ENCODE measurements at regions not wholly inside any gene's neighbourhood (a gene's known extent, or its start where the extent isn't known, plus 50 kb on each side); places are given as distances from the start of the nearest gene placed in this dataset.

GRCh38 chr6:28585335-28585734 lies 59.7 kb downstream of the GPX5 start:
- Histone ChIP-seq H3K9me3 (ENCODE audit: low read depth, low read length) (no peaks in the 10 kb centered on the region), H3K4me3 (ENCODE audit: low read length) (no peak overlapping the region), H3K4me1 (ENCODE audit: insufficient read depth, low read length) (peaks cover 19% of the 10 kb centered on the region), H3K27me3 (ENCODE audit: insufficient read depth, low read length) (peaks cover 70% of the 10 kb centered on the region)

GRCh38 chr6:28586324-28586723 lies 60.6 kb downstream of the GPX5 start:
- Histone ChIP-seq H3K27me3 (ENCODE audit: insufficient read depth, low read length) (peaks cover 80% of the 10 kb centered on the region), H3K9me3 (ENCODE audit: low read depth, low read length) (no peaks in the 10 kb centered on the region), H3K4me3 (ENCODE audit: low read length) (no peak overlapping the region), H3K4me1 (ENCODE audit: insufficient read depth, low read length) (peaks cover 19% of the 10 kb centered on the region)

- Histone ChIP-seq H3K27me3 (ENCODE audit: insufficient read depth, low read length) (peaks cover 89% of the 10 kb centered on the region), H3K9me3 (ENCODE audit: low read depth, low read length) (no peaks in the 10 kb centered on the region), H3K4me3 (ENCODE audit: low read length) (peak overlapping the region; percentile 21), H3K4me1 (ENCODE audit: insufficient read depth, low read length) (peaks cover 19% of the 10 kb centered on the region)
These were observed 61.5 kb downstream of the GPX5 start for GRCh38 chr6:28586962-28587745.

GRCh38 chr6:28587746-28588075 lies 62.0 kb downstream of the GPX5 start:
- H3K9me3 ChIP-seq (ENCODE audit: low read depth, low read length), result no peaks in the 10 kb centered on the region
- H3K4me3 ChIP-seq (ENCODE audit: low read length), result peak overlapping the region; percentile 21
- H3K27me3 ChIP-seq (ENCODE audit: insufficient read depth, low read length), result peaks cover 94% of the 10 kb centered on the region
- peaks cover 19% of the 10 kb centered on the region for H3K4me1 ChIP-seq (ENCODE audit: insufficient read depth, low read length)

GRCh38 chr6:28588666-28589065 lies 63.0 kb downstream of the GPX5 start:
- peaks cover 19% of the 10 kb centered on the region for H3K4me1 ChIP-seq (ENCODE audit: insufficient read depth, low read length)
- no peak overlapping the region for H3K4me3 ChIP-seq (ENCODE audit: low read length)
- no peaks in the 10 kb centered on the region for H3K9me3 ChIP-seq (ENCODE audit: low read depth, low read length)
- H3K27me3 ChIP-seq (ENCODE audit: insufficient read depth, low read length), result peaks cover 95% of the 10 kb centered on the region

- H3K4me1 ChIP-seq (ENCODE audit: insufficient read depth, low read length), result peaks cover 19% of the 10 kb centered on the region
- no peaks in the 10 kb centered on the region for H3K9me3 ChIP-seq (ENCODE audit: low read depth, low read length)
- H3K27me3 ChIP-seq (ENCODE audit: insufficient read depth, low read length), result peaks cover 94% of the 10 kb centered on the region
- no peak overlapping the region for H3K4me3 ChIP-seq (ENCODE audit: low read length)
These were observed 63.7 kb downstream of the GPX5 start for GRCh38 chr6:28589234-28589956.

- Histone ChIP-seq H3K27me3 (ENCODE audit: insufficient read depth, low read length) (peaks cover 93% of the 10 kb centered on the region), H3K4me1 (ENCODE audit: insufficient read depth, low read length) (peaks cover 19% of the 10 kb centered on the region), H3K9me3 (ENCODE audit: low read depth, low read length) (no peaks in the 10 kb centered on the region), H3K4me3 (ENCODE audit: low read length) (no peak overlapping the region)
These were observed 64.3 kb downstream of the GPX5 start for GRCh38 chr6:28589957-28590349.

GRCh38 chr6:28597217-28597835 lies 71.6 kb downstream of the GPX5 start:
- Histone ChIP-seq H3K4me1 (ENCODE audit: insufficient read depth, low read length) (no peaks in the 10 kb centered on the region), H3K4me3 (ENCODE audit: low read length) (no peak overlapping the region), H3K9me3 (ENCODE audit: low read depth, low read length) (no peaks in the 10 kb centered on the region), H3K27me3 (ENCODE audit: insufficient read depth, low read length) (peaks cover 52% of the 10 kb centered on the region)

- H3K9me3 ChIP-seq (ENCODE audit: low read depth, low read length), result no peaks in the 10 kb centered on the region
- H3K4me3 ChIP-seq (ENCODE audit: low read length), result no peak overlapping the region
- H3K27me3 ChIP-seq (ENCODE audit: insufficient read depth, low read length), result peaks cover 45% of the 10 kb centered on the region
- no peaks in the 10 kb centered on the region for H3K4me1 ChIP-seq (ENCODE audit: insufficient read depth, low read length)
These were observed 72.4 kb downstream of the GPX5 start for GRCh38 chr6:28597924-28598722.

- Histone ChIP-seq H3K27me3 (ENCODE audit: insufficient read depth, low read length) (peaks cover 45% of the 10 kb centered on the region), H3K4me1 (ENCODE audit: insufficient read depth, low read length) (no peaks in the 10 kb centered on the region), H3K9me3 (ENCODE audit: low read depth, low read length) (no peaks in the 10 kb centered on the region), H3K4me3 (ENCODE audit: low read length) (no peak overlapping the region)
These were observed 73.3 kb downstream of the GPX5 start for GRCh38 chr6:28598757-28599686.

GRCh38 chr6:28600245-28600644 lies 74.6 kb downstream of the GPX5 start:
- Histone ChIP-seq H3K9me3 (ENCODE audit: low read depth, low read length) (no peaks in the 10 kb centered on the region), H3K4me1 (ENCODE audit: insufficient read depth, low read length) (no peaks in the 10 kb centered on the region), H3K27me3 (ENCODE audit: insufficient read depth, low read length) (peaks cover 41% of the 10 kb centered on the region), H3K4me3 (ENCODE audit: low read length) (no peak overlapping the region)

GRCh38 chr6:28603891-28604290 lies 78.2 kb downstream of the GPX5 start:
- H3K4me3 ChIP-seq (ENCODE audit: low read length), result no peak overlapping the region
- H3K9me3 ChIP-seq (ENCODE audit: low read depth, low read length), result no peaks in the 10 kb centered on the region
- peaks cover 46% of the 10 kb centered on the region for H3K27me3 ChIP-seq (ENCODE audit: insufficient read depth, low read length)
- no peaks in the 10 kb centered on the region for H3K4me1 ChIP-seq (ENCODE audit: insufficient read depth, low read length)

- no peak overlapping the region for H3K4me3 ChIP-seq (ENCODE audit: low read length)
- H3K9me3 ChIP-seq (ENCODE audit: low read depth, low read length), result no peaks in the 10 kb centered on the region
- H3K4me1 ChIP-seq (ENCODE audit: insufficient read depth, low read length), result no peaks in the 10 kb centered on the region
- peaks cover 65% of the 10 kb centered on the region for H3K27me3 ChIP-seq (ENCODE audit: insufficient read depth, low read length)
These were observed 81.0 kb downstream of the GPX5 start for GRCh38 chr6:28606424-28607391.

Data from mononuclear cell (primary cell).